ENCODE measurements at regions not wholly inside any gene's neighbourhood (a gene's known extent, or its start where the extent isn't known, plus 50 kb on each side); places are given as distances from the start of the nearest gene placed in this dataset.
"Not testable (repeated sequence)": the region's sequence is repeated elsewhere in the genome, so short reads cannot be mapped to it uniquely, and the experiment has no call there.

DNA sequence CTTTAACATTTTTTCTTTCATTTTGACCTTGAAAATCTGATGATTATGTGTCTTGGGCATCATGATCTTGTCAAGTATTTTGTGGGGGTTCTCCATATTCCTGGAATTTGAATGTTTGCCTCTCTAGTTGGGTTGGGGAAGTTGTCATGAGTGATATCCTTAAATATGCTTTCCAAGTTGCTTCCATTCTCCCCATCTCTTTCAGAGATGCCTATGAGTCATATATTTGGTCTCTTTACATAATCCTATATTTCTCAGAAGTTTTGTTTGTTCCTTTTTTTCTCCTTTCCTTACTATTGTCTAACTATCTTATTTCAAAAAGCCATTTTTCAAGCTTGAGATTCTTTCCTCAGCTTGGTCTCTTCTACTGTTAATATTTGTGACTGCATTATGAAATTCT lies 69.0 kb upstream of the CCDC80 start:
- Histone ChIP-seq H3K9me3 (no peaks in the 10 kb centered on the region), H3K4me1 (no peaks in the 10 kb centered on the region), H3K36me3 (no peaks in the 10 kb centered on the region), H3K27ac (no peak overlapping the region), H3K27me3 (no peaks in the 10 kb centered on the region), H3K4me3 (no peak overlapping the region)
- TF ChIP-seq, protein P1, sequence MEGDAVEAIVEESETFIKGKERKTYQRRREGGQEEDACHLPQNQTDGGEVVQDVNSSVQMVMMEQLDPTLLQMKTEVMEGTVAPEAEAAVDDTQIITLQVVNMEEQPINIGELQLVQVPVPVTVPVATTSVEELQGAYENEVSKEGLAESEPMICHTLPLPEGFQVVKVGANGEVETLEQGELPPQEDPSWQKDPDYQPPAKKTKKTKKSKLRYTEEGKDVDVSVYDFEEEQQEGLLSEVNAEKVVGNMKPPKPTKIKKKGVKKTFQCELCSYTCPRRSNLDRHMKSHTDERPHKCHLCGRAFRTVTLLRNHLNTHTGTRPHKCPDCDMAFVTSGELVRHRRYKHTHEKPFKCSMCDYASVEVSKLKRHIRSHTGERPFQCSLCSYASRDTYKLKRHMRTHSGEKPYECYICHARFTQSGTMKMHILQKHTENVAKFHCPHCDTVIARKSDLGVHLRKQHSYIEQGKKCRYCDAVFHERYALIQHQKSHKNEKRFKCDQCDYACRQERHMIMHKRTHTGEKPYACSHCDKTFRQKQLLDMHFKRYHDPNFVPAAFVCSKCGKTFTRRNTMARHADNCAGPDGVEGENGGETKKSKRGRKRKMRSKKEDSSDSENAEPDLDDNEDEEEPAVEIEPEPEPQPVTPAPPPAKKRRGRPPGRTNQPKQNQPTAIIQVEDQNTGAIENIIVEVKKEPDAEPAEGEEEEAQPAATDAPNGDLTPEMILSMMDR (IDR thresholded peaks at IDR 0.05), result no peak
- ATAC-seq, result no peak
- no peak for DNase-seq
- no peak for FAIRE-seq
- intact Hi-C loops (cut with DNase I), result no loop called here

DNA sequence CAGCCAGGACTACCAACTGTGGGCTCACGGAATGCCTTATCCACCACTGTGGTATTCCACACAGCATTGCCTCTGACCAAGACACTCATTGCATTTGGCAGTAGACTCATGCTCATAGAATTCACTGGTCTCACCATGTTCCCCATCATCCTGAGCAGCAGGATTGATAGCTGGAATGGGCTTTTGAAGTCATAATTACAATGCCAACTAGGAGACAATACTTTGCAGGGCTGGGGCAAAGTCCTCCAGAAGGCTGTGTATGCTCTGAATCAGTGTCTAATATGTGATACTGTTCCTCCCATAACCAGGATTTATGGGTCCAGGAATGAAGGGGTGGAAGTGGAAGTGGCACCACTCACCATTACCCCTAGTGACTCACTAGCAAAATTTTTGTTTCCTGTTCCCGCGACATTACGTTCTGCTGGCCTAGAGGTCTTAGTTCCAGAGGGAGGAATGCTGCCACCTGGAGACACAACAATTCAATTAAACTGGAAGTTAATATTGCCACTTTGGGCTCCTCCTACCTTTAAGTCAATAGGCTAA lies 58.6 kb upstream of the CCDC80 start:
- Histone ChIP-seq H3K4me1 (no peaks in the 10 kb centered on the region), H3K9me3 (no peaks in the 10 kb centered on the region), H3K27me3 (no peaks in the 10 kb centered on the region), H3K36me3 (no peaks in the 10 kb centered on the region), H3K4me3 (no peak overlapping the region), H3K27ac (no peak overlapping the region)
- no peak for FAIRE-seq
- ATAC-seq, result no peak
- TF ChIP-seq, protein P1 (IDR thresholded peaks at IDR 0.05), result no peak
- intact Hi-C loops (cut with DNase I), result no loop called here
- WGBS, 2 donors, result 72% methylated on average over 4 of the region's 4 CpGs
- DNase-seq, result no peak

DNA sequence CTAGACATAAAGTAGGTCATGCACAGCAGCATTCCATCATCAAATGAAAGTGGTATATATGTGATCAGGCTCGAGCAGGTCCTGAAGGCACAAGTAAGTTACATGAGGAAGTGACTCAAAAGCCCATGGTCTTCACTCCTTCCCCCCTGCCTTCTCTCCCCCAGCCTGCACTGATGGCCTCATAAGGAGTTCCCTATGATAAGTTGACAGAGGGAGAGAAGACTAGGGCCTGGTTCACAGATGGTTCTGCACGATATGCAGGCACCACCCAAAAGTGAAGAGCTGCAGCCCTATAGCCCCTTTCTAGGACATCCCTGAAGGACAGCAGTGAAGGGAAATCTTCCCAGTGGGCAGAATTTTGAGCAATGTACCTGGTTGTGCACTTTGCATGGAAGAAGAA lies 57.5 kb upstream of the CCDC80 start:
- H3K4me1 ChIP-seq; FAIRE-seq; H3K36me3 ChIP-seq; H3K9me3 ChIP-seq; DNase-seq; intact Hi-C loops (cut with DNase I); ATAC-seq; H3K27me3 ChIP-seq; H3K27ac ChIP-seq; H3K4me3 ChIP-seq: not testable (repeated sequence)
- 45 to 77% methylated on average over 2 of the region's 2 CpGs for WGBS, 2 donors

DNA sequence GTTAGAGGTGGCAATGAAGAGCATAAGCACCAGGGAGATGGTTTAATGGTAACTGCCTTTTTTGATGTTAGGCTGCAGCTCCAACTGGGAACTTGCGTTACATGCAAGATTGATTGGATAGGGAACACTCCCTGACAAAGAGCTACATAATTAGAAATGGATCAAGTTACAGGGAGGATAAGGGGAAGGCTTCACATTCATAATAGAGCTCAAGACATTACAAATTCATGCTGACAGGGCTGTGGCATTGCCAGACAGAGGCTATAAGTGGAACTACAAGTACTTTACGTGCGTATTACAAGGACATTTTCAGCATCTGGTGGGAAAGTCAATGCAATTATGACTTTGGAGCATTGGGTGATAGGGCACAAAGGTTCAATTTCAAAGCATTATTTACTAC lies 55.3 kb upstream of the CCDC80 start:
- H3K4me1 ChIP-seq; H3K27ac ChIP-seq; FAIRE-seq; ATAC-seq; H3K36me3 ChIP-seq; H3K4me3 ChIP-seq; DNase-seq; intact Hi-C loops (cut with DNase I); H3K9me3 ChIP-seq; H3K27me3 ChIP-seq: not testable (repeated sequence)
- WGBS, 2 donors, result 40 to 52% methylated on average over 3 of the region's 3 CpGs

DNA sequence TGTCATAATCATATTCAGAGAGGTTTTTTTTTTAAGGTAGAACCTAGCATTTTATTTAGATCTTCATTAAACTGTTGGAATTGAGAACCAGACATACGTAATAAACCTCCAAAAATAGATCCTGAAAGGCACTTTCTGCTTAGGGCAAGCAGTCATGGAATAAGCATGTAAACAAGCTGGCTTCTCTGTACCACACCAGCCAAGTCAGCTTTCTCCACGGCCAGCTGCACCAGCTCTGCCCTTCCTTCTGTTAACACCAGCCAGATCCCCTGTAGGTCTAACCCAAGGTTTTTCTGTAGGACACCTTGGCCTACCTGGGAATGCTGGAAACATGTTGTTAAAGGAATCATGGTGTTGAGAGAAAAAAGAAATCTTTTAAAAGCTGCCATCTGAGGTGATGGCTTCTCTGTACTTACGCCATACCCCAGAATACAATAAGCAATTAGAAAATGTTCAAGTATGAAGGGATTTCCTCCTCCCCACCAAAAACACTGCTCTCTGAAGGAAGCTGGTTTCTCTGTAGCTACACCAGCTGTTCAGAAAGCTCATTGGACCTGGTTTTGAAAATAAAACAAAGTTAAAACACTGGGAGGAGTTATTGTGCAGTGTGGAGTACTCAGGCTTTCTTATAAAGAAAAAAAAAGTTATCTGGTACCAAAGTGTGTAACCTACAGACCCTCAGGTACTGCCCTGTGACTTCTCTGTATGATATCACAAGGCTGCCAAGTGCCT lies 54.6 kb upstream of the CCDC80 start:
- H3K36me3 ChIP-seq; ATAC-seq; H3K4me3 ChIP-seq; H3K27ac ChIP-seq; H3K27me3 ChIP-seq; H3K4me1 ChIP-seq; FAIRE-seq; intact Hi-C loops (cut with DNase I); DNase-seq; H3K9me3 ChIP-seq: not testable (repeated sequence)
- 56 to 68% methylated on average over 3 of the region's 3 CpGs for WGBS, 2 donors

DNA sequence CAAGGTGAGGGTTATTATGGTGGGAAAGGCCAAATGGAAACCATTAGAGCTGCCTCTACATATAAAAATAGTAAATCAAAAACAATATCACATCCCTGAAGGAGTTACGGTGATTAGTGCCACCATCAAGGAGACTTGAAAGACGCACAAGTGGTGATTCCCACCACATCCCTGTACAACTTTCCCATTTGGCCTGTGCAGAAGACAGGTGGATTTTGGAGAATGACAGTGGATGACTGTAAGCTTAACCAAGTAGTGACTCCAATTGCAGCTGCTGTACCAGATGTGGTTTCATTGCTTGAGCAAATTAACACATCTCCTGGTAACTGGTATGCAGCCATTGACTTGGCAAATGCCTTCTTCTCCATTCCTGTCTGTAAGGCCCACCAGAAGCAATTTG lies 54.0 kb upstream of the CCDC80 start:
- H3K4me3 ChIP-seq; DNase-seq; H3K9me3 ChIP-seq; H3K36me3 ChIP-seq; H3K27ac ChIP-seq; H3K27me3 ChIP-seq; FAIRE-seq; ATAC-seq; H3K4me1 ChIP-seq; intact Hi-C loops (cut with DNase I): not testable (repeated sequence)
- WGBS, 2 donors, result 93% methylated on average over 2 of the region's 2 CpGs

DNA sequence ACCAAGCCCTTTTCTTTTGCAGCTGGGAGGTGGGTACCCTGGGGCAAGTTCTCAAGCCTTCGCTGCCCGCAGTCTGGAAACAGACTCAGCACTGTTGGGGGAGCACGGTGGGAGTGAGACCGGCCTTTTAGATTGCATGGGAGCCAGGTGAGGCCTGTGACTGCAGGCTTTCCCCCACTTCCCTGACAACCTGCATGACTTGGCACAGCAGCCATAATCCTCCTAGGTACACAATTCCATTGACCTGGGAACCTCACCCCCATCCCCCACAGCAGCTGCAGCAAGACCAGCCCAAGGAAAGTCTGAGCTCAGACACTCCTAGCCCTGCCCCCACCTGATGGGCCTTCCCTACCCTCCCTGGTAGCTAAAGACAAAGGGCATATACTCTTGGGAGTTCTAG lies 52.2 kb upstream of the CCDC80 start:
- no peak for DNase-seq
- H3K9me3 ChIP-seq, result no peaks in the 10 kb centered on the region
- no peak overlapping the region for H3K27ac ChIP-seq
- intact Hi-C loops (cut with DNase I), result no loop called here
- ATAC-seq, result no peak
- no peaks in the 10 kb centered on the region for H3K27me3 ChIP-seq
- 85 to 90% methylated on average over 4 of the region's 4 CpGs for WGBS, 2 donors
- FAIRE-seq, result no peak
- no peak overlapping the region for H3K4me3 ChIP-seq
- H3K4me1 ChIP-seq, result no peaks in the 10 kb centered on the region
- TF ChIP-seq, protein P1 (IDR thresholded peaks at IDR 0.05), result no peak
- H3K36me3 ChIP-seq, result no peaks in the 10 kb centered on the region
